NCI-H2171 (cell line): ENCODE measurements at regions not wholly inside any gene's neighbourhood (a gene's known extent, or its start where the extent isn't known, plus 50 kb on each side); places are given as distances from the start of the nearest gene placed in this dataset.

Experiments used
- DNase-seq: peaks from one replicate; lab custom pipeline; 2025; lab: John Stamatoyannopoulos, UW

DNA sequence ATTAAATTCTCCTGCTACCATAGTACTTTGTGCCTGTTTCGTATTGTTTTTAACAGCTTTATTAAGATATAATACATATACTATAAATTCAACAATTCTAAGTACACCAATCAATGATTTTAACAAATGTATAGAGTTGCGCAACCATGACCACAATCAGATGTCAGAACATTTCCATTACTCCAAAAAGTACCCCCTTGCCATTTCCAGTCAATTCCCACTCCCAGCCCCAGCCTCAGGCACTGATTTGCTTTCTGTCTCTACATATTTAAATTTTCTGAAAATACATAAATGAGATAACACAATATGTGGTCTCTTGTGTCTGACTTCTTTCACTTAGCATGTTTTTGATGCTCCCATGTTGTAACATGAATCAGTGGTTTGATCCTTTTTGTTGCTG lies 193.9 kb downstream of the FIGN start:
- DNase-seq = no peak

DNA sequence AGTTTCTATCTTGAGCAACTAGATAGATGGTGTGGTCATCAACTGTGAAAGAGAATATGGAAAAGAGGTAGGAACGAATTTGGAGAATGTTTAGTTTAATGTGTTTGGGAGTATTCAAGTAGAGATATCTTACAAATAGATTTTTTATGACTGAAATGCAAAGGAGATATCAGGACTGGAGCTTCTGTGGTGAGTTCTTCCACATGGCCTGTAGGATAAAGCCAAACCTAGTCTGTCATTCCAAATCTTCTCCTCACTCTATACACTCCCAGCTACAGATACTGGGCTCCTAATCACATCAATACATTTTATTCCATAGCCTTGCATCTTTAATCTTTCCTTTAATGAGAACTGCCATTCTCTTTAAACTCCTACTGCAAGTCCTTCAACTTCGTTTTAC lies 194.3 kb downstream of the FIGN start:
- DNase-seq = no peak

DNA sequence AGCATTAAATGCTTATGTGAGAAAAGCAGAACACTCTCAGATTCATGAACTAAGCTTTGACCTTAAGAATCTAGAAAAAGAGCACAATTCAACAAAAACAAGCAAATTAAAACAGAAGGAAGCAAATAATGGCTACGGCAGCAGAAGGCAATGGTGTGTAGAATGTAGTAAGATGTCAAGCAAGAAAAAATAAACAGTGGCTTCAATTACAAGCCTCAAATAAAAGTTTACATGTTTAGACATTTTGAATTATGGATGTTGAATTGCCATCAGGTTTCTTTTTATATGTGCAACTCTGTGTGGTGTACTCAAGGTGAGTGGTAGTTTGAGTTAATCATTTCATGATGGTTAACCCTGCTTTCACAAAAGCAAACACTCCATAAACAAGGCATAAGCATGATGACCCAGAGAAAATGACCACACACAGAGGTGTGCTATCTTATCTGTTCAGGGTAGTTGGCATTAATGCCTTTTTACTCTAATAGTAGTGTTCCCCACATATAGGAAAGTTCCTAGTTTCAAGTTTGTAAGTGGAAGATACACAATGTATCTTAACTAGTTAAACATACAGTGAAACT lies 207.1 kb downstream of the FIGN start:
- no peak for DNase-seq

GRCh38 chr2:163527381-163527780 lies 208.4 kb downstream of the FIGN start:
- DNase-seq = no peak

GRCh38 chr2:163518762-163519161 lies 217.0 kb downstream of the FIGN start:
- DNase-seq = no peak

- no peak for DNase-seq
Observed at GRCh38 chr2:163515836-163516235, 220.0 kb downstream of the FIGN start.

- DNase-seq = no peak
Observed at GRCh38 chr2:163505281-163505680, 230.5 kb downstream of the FIGN start.

GRCh38 chr2:163493359-163494298 lies 242.2 kb downstream of the FIGN start:
- DNase-seq = no peak

GRCh38 chr2:163491850-163492249 lies 244.0 kb downstream of the FIGN start:
- DNase-seq = no peak

DNA sequence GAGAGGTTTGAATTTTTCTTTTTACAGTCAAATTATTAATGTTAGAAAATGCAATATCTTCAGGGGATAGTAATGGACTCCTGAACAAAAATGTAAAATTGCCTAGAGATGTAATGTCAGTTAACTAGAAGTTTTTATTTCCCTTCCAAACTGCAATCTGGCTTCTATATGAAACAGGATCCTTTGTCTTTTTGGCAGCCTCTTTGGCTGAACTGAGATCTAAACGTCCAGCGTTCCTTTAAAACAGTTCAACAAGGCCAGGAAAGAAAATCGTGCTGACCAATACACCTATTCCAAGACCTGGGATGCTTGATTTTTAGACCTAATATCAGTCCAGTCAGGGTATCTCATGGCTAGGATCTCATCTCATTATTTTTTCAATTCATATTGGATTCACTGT lies 245.5 kb downstream of the FIGN start:
- no peak for DNase-seq

DNA sequence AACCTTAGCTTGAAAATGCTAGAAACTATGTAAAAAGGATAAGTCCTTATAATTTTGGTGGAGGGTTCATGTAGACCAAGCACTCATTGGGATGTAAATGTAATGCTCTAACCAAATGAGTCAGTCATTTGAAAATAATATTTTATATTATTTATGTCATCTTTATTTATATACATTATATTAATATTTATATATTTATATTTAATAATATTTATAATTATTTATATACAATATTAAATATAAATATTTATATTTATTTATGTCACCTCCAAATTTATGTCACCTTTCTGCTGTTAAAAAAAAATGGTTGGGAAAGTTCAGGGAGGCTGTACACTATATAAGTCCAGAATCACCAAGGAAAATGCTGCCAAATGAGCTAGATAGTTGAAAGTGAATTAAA lies 254.3 kb downstream of the FIGN start:
- DNase-seq = no peak

- DNase-seq = no peak
Observed at GRCh38 chr2:163479599-163479998, 256.2 kb downstream of the FIGN start.

DNA sequence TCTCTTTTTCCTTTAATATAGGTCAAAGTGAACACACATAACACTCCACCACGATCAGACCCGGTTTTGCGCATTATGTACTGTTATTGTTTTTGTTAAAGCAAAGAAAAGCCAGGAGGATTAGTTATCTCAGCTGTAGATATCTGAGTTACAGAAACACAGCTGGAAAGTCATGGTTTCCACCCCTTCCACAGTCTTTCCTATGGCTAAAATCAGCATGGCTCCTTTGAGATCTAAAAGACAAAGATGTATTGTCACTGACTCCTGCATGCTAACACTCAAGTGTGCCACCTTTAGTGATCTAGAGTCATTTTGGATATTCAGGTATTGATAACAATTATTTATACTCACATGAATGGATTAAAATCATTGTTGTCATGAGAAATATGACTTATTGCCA lies 260.0 kb downstream of the FIGN start:
- DNase-seq = no peak

DNA sequence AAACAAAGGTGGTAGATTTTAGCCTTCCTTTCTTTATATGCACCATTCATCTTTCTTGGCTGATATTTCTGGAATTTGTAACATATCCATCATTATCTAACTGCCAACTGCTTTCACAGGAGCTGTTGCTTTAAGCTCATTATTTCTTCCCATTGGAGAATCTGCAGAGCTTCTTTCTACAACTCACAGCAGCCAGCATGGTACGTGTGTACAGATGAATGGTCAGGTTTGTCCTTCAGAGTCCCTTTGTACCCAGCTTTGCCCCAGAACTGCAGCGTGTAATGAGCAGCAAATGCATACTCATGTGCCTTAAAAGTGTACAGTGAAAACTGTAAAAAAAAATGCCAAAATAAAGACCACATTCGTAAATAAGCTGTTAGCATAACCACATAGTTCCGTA lies 260.9 kb downstream of the FIGN start:
- DNase-seq = no peak

DNA sequence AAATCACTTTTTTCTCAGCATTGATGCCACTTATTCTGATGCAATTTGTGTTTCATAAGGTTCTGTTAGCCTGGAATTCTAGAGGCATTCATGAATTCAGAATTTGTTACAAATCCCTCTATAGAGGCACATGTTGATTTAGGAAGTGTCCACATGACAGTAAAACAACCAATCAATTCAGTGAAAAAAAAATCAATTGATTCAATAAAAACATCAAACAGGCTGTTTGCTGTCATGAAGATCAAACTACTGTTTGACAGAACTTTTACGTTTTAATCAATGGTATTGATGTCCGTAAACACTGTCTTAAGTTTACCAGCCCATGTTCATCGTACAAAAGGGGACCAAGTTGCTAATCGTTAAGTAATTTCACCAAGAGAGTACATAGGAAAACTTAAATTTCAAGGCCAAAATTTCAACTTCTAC lies 261.5 kb downstream of the FIGN start:
- no peak for DNase-seq

DNA sequence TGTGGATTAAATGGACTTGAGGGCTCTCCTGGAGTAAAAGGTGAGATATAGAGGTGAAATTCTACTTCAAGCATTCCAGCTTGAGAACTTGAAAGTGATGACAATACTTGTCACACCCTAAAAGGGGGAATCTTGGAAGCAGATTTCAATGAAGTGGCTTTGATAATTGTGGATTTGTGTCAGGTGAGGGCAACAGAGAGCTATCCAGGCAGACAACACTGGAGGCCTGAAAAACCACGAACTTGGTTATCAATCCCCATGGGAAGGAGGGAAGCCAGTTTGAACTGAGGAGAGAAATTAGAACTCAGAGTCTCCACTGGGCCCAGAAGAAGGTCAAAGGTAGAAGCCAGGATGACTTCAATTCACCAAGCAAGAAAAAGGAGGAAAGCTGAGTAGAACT lies 263.9 kb downstream of the FIGN start:
- no peak for DNase-seq

DNA sequence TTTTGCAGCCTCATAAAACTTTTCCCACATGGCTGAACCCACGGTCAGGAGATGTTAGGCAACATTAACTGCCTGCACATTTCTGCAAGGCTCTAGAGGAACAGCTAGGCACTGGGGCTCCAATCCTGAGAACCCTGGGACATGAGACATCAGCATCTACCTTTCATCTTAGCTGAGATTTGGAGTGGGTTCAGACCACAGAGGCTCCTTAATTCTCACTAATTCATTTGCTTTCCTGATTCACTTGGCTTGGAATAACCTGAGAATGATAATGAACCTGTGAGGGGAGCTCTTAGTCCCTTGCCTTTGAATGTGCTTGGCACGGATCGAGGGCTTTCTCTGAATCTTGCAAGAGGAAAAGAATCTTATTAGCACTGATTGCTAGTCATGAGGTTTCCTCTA lies 266.2 kb downstream of the FIGN start:
- no peak for DNase-seq

- DNase-seq = no peak
Observed at GRCh38 chr2:163467251-163467630, 268.6 kb downstream of the FIGN start.

DNA sequence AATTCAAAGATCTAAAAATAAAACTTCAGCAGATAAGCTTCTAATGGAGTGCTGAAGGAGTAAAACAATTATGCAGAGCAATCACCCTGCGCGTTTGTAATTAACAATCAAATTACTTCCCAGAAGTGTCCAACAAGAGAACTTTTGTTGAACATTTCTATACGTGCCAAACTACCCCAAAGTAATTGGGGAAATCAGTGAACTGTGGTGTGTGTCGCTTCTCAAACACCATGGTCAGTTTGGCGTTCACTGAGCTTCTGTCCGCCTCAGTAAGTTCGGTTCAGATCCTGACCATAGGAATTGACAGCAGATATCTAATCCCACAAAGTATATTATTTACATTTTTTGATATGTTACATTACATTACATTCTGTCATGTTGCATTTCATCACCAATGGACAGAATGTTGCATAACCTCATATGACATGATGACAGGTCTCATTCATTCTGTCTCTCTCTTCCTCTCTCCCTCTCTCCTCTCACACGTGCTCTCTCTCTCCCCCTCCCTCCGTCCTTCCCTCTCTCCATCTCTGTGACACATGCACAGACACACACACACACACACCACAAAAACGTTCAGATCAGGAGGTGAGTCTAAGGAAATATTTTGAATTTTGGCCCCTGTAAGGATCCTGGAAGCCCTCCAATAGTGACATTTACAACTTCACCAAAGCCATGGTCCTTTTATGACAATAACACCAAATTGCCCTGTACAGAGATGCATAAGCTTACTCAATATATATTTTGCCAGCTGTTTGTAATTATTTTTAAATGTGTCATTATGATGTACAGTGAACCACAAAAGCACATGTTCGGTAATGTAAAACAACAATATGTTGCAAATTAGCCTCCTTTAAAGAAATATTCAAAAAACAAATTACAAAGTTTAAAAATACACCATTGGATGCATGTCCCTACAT lies 269.2 kb downstream of the FIGN start:
- DNase-seq = no peak

- no peak for DNase-seq
Observed at GRCh38 chr2:163465440-163465839, 270.4 kb downstream of the FIGN start.

DNA sequence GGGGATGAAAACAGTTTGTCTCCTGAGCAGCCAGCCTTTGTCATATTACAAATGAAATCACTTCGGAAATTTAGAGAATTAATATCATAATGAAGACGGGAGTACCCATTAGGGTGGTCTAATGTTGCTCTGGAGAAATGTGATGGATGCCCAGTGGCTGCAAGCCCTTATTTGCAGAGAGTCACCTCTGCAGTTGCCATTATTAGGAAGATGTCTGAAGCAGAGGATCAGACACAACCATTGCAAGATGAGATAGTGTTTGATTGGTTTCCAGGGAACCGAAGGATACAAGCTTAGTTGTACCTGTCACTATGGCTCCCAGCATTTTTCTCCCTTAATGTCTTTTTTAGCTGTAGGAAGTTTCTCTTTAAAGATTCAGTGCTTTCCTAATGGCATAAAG lies 272.4 kb downstream of the FIGN start:
- DNase-seq = no peak

DNA sequence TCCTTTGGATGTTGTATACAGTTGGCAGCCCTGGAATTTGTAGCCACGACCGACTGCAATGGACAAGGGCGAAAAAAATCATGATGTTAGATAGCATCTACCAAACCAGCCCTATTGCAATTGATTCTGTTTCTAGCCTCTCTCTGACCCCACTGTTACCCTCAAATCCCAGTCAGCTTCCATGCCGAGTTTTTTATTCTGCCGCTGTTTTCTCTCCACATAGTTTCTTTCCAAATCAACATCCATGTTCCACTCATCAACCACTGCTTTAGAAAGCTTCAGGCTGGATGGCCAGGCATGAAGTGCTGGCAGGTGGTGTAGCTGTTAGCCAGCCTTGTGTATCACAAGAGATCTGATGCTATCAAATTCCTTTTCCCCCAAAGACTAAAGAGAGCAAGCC lies 272.8 kb downstream of the FIGN start:
- DNase-seq = no peak

DNA sequence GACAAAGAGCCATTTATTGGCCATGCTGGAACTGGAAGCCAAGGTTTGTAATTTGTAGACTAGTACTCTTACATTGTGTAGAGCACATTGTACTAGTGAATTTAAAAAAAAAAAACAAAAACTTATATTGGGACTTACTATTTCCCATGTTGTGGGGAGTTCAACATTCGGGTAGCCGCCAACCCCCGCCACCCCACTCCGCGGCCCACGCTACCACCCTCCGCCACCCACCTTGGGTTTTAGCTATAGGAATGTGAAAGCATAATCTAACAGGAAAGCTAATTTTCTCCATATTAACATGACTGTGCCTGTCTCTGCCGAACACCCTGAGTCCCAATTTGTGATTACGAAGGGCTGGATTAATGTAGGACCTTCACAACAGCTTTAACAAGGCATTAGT lies 275.8 kb downstream of the FIGN start:
- no peak for DNase-seq
